KMS-11 (cell line): ENCODE measurements at regions not wholly inside any gene's neighbourhood (a gene's known extent, or its start where the extent isn't known, plus 50 kb on each side); places are given as distances from the start of the nearest gene placed in this dataset.
A peak's percentile ranks its signal among the peaks of the same experiment; 100 is the strongest.
"Not testable (repeated sequence)": the region's sequence is repeated elsewhere in the genome, so short reads cannot be mapped to it uniquely, and the experiment has no call there.

ENCODE experiments used
- H2AFZ ChIP-seq: fragments of 200-600 bp; sonication (generic); 2 replicates; pipeline ENCODE4 v1.6.1; 2016; ENCODE audit warnings: antibody characterized with exemption, mixed run types, low read depth
- H3K27ac ChIP-seq: fragments of 200-600 bp; sonication (generic); 2 replicates; pipeline ENCODE4 v1.6.1; 2016; ENCODE audit warnings: mild to moderate bottlenecking, mixed run types
- H3K27me3 ChIP-seq: fragments of 200-600 bp; sonication (generic); 2 replicates; pipeline ENCODE4 v1.6.1; 2017; ENCODE audit warnings: mild to moderate bottlenecking, low read depth, mixed run types, moderate library complexity; ENCODE audit not compliant: insufficient read depth
- H3K36me3 ChIP-seq: fragments of 200-600 bp; sonication (generic); 2 replicates; pipeline ENCODE4 v1.6.1; 2017; ENCODE audit warnings: mild to moderate bottlenecking, mixed run types; ENCODE audit not compliant: insufficient read depth
- H3K4me1 ChIP-seq: fragments of 200-600 bp; sonication (generic); 2 replicates; pipeline ENCODE4 v1.6.1; 2016; ENCODE audit warnings: mild to moderate bottlenecking, low read depth, mixed run types; ENCODE audit not compliant: poor library complexity, severe bottlenecking
- H3K4me2 ChIP-seq: fragments of 200-600 bp; sonication (generic); 2 replicates; pipeline ENCODE4 v1.7.0; 2016; ENCODE audit warnings: mild to moderate bottlenecking, mixed run types
- H3K4me3 ChIP-seq: fragments of 200-600 bp; sonication (generic); IDR thresholded peaks from 2 replicates; pipeline ENCODE4 v1.6.1; 2017; ENCODE audit warnings: low read depth, low read length, mixed read lengths; ENCODE audit not compliant: insufficient read depth
- H3K79me2 ChIP-seq: fragments of 200-600 bp; sonication (generic); 2 replicates; pipeline ENCODE4 v1.6.1; 2016; ENCODE audit warnings: low read depth, mixed run types; ENCODE audit not compliant: insufficient read depth
- H3K9ac ChIP-seq: fragments of 200-600 bp; sonication (generic); 2 replicates; pipeline ENCODE4 v1.6.1; 2016; ENCODE audit warnings: mild to moderate bottlenecking, mixed run types
- H4K20me1 ChIP-seq: fragments of 200-600 bp; sonication (generic); 2 replicates; pipeline ENCODE4 v1.6.1; 2016; ENCODE audit warnings: mild to moderate bottlenecking, mixed run types; ENCODE audit not compliant: insufficient read depth
- TF ChIP-seq, protein P1 (sequence below): fragments of 200-600 bp; sonication (generic); conservative IDR thresholded peaks from 2 replicates; pipeline ENCODE4 v1.6.1; 2017; ENCODE audit warnings: low read depth, mild to moderate bottlenecking, antibody characterized with exemption, low read length, moderate library complexity, mixed read lengths

DNA sequence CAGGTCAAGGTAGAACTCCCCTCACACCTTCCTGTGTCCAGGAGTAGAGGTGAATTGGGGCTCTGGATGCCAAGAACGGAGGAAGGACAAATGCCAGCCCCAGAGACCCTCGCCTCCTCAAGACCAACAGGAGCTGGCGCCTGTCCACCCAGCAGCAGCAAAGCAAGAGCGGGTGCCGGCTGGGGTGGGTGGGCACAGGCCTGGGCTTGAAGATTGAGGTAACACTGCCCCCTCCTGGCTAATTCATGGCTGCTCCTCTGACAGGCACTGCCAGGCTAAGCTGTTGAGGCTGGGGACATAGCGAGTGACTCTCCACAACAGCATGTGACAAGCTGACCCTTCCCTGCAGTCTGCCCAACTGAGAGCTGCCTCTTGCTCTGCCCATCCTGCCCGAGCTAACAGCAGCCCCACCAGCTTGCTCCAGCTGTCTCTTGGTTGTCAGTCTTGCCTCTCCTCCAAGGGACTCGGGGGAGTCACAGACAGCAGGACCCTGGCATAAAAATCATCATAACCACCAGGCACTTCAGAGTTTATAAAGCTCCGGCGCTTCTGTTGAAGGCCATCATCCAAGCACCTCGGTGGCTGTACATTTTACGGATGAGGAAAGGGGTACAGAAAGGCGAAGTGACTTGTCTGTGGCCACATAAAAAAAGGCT lies 202.3 kb downstream of the TBC1D2B start:
- not testable (repeated sequence) for H3K36me3 ChIP-seq, H3K4me2 ChIP-seq, H4K20me1 ChIP-seq, H3K27ac ChIP-seq, H2AFZ ChIP-seq, H3K4me1 ChIP-seq, H3K79me2 ChIP-seq, H3K9ac ChIP-seq, H3K4me3 ChIP-seq, H3K27me3 ChIP-seq
- TF ChIP-seq, protein P1, sequence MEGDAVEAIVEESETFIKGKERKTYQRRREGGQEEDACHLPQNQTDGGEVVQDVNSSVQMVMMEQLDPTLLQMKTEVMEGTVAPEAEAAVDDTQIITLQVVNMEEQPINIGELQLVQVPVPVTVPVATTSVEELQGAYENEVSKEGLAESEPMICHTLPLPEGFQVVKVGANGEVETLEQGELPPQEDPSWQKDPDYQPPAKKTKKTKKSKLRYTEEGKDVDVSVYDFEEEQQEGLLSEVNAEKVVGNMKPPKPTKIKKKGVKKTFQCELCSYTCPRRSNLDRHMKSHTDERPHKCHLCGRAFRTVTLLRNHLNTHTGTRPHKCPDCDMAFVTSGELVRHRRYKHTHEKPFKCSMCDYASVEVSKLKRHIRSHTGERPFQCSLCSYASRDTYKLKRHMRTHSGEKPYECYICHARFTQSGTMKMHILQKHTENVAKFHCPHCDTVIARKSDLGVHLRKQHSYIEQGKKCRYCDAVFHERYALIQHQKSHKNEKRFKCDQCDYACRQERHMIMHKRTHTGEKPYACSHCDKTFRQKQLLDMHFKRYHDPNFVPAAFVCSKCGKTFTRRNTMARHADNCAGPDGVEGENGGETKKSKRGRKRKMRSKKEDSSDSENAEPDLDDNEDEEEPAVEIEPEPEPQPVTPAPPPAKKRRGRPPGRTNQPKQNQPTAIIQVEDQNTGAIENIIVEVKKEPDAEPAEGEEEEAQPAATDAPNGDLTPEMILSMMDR = peak; percentile 63

DNA sequence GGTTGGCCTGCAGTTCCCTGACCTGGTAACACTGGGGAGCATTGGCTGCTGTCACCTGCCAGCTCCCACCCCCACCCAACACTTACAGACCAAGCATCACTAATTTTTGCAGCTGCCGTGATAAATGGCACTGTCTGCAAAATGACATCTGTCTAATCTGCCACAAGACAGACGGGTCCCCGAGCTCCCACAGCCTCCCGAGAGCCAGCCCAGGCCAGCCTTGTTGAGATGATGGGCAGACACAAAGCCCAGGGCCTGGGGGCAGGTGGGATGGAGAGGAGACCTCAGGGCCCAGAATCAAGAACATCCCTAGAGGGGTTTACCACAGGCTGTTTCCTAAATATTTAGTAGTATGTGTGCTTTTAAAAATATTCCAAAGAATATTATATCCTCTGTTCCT lies 203.4 kb downstream of the TBC1D2B start:
- Histone ChIP-seq H3K9ac (no peak overlapping the region), H3K27ac (no peak overlapping the region), H3K36me3 (no peaks in the 10 kb centered on the region), H3K4me1 (no peaks in the 10 kb centered on the region), H3K27me3 (peaks cover 6% of the 10 kb centered on the region; the same call in 1 of the 2 replicates), H3K4me3 (no peak overlapping the region), H2AFZ (no peak overlapping the region), H4K20me1 (no peaks in the 10 kb centered on the region), H3K4me2 (no peak overlapping the region), H3K79me2 (no peaks in the 10 kb centered on the region)
- TF ChIP-seq, protein P1 = no peak

DNA sequence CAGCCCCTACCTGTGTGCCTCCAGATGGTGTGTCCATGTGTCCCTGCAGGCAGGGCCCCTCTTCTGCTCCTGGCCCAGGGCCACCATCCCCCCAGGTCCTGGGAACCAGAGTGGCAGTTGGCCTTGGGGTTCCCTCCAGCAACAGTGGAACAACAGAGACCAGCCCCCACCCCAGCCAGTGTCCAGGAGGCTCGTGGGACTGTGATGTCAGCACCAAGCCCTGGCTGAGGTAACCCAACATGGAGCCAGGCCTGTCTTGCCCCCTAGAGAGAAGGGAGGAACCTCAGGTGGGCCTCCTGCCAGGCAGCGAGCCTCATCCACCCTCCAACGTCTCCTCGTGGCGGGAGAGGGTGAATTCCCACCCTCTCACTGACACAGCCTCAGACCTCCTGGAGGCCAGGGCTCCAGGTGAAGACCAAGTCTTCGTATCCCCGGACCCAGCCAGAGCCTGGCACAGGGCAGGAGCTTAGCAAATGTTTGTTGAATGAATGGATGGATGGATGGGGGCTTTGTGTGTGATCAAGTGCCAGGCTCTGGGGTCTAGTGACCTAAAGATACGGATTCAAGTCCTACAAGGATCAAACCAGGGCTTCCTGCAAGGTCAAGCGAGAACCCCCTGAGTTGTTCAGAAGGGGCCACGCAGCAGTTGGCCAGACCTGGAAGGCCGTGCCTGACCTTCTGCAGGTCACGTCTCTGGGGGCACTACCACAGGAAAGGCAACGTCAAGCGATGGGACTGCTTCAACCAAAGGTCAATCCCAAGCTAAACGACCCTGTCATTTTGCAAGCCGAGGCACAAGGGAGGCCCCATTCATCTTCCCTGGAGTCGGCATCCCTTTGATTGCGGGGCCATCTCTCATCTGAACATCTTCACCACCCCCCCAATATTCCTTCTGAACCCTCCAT lies 204.7 kb downstream of the TBC1D2B start:
- peaks cover 11% of the 10 kb centered on the region; the same call in 1 of the 2 replicates for H3K27me3 ChIP-seq
- H3K4me2 ChIP-seq, H3K36me3 ChIP-seq, H3K9ac ChIP-seq, H3K4me3 ChIP-seq, H3K79me2 ChIP-seq, H4K20me1 ChIP-seq, H3K27ac ChIP-seq, H3K4me1 ChIP-seq, H2AFZ ChIP-seq: not testable (repeated sequence)

DNA sequence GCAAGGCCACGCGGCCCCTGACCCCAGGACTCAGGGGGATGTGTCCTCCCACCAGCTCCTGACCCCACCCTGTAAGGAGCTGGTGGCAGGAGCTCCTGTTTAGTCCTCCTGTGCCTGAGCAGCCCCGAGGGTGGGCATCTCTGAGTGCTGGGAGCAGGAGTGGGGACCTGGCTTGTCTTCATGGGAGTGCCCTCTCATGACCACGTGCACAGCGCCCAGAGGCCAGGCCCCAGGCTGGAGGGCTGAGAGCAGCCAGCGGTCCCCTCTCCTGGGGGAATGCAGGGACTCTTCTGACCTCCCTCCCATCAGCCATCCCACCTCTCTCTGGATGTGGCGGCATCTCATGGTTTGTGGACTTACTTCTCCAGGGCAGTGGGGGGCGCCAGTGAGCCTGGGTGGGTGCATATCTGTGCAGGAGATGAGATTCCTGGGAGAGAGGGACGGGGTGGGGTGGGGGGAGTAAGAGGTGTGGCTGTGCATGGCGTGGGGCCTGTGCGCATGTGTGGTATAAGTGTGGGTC lies 205.6 kb downstream of the TBC1D2B start:
- no peak overlapping the region for H3K9ac ChIP-seq
- no peak overlapping the region for H3K27ac ChIP-seq
- H3K27me3 ChIP-seq = peaks cover 16% of the 10 kb centered on the region; the same call in 1 of the 2 replicates
- H2AFZ ChIP-seq = no peak overlapping the region
- H3K79me2 ChIP-seq = no peaks in the 10 kb centered on the region
- H3K4me3 ChIP-seq = no peak overlapping the region
- no peaks in the 10 kb centered on the region for H3K4me1 ChIP-seq
- H4K20me1 ChIP-seq = no peaks in the 10 kb centered on the region
- H3K36me3 ChIP-seq = no peaks in the 10 kb centered on the region
- no peak overlapping the region for H3K4me2 ChIP-seq
- TF ChIP-seq, protein P1 = no peak; the same call in 1 of the 2 replicates
